ENCODE measurements at regions not wholly inside any gene's neighbourhood (a gene's known extent, or its start where the extent isn't known, plus 50 kb on each side); places are given as distances from the start of the nearest gene placed in this dataset.
A peak's percentile ranks its signal among the peaks of the same experiment; 100 is the strongest.

- intact Hi-C loops (cut with DNase I) = no loop called here
- Histone ChIP-seq H3K9me3 (no peaks in the 10 kb centered on the region), H3K27ac (no peak overlapping the region), H3K4me3 (no peak overlapping the region), H3K4me1 (no peaks in the 10 kb centered on the region), H3K27me3 (no peaks in the 10 kb centered on the region), H3K36me3 (no peaks in the 10 kb centered on the region)
- no peak for TF ChIP-seq CTCF (IDR thresholded peaks at IDR 0.05)
- no peak for DNase-seq
- no peak for ATAC-seq
Measured at GRCh38 chr4:156692016-156692415, 279.6 kb downstream of the PDGFC start.

- intact Hi-C loops (cut with DNase I) = no loop called here
- no peak overlapping the region for H3K27ac ChIP-seq
- no peaks in the 10 kb centered on the region for H3K36me3 ChIP-seq
- no peak for ATAC-seq
- H3K4me1 ChIP-seq = no peaks in the 10 kb centered on the region
- DNase-seq = peak in 2 of 4 donors; percentile 19 to 24
- H3K9me3 ChIP-seq = no peaks in the 10 kb centered on the region
- TF ChIP-seq CTCF (IDR thresholded peaks at IDR 0.05) = no peak
- H3K27me3 ChIP-seq = no peaks in the 10 kb centered on the region
- no peak overlapping the region for H3K4me3 ChIP-seq
Measured at GRCh38 chr4:156690572-156690971, 281.0 kb downstream of the PDGFC start.

- Histone ChIP-seq H3K9me3 (no peaks in the 10 kb centered on the region), H3K4me1 (no peaks in the 10 kb centered on the region), H3K4me3 (no peak overlapping the region), H3K36me3 (no peaks in the 10 kb centered on the region), H3K27me3 (no peaks in the 10 kb centered on the region), H3K27ac (no peak overlapping the region)
- ATAC-seq (no peak), DNase-seq (peak in 2 of 4 donors; percentile 46 to 51)
- TF ChIP-seq CTCF (IDR thresholded peaks at IDR 0.05) = no peak
- intact Hi-C loops (cut with DNase I) = no loop called here
Measured at GRCh38 chr4:156686120-156686519, 285.5 kb downstream of the PDGFC start.

- Histone ChIP-seq H3K36me3 (no peaks in the 10 kb centered on the region), H3K27me3 (no peaks in the 10 kb centered on the region), H3K4me3 (no peak overlapping the region), H3K27ac (no peak overlapping the region), H3K9me3 (no peaks in the 10 kb centered on the region), H3K4me1 (no peaks in the 10 kb centered on the region)
- ATAC-seq (no peak), DNase-seq (no peak)
- intact Hi-C loops (cut with DNase I) = no loop called here
- TF ChIP-seq CTCF (IDR thresholded peaks at IDR 0.05) = no peak
Measured at GRCh38 chr4:156685308-156685707, 286.3 kb downstream of the PDGFC start.

- no peak for TF ChIP-seq CTCF (IDR thresholded peaks at IDR 0.05)
- H3K36me3 ChIP-seq = no peaks in the 10 kb centered on the region
- H3K27me3 ChIP-seq = no peaks in the 10 kb centered on the region
- no peaks in the 10 kb centered on the region for H3K9me3 ChIP-seq
- H3K4me1 ChIP-seq = no peaks in the 10 kb centered on the region
- no peak overlapping the region for H3K4me3 ChIP-seq
- no peak for DNase-seq
- intact Hi-C loops (cut with DNase I) = no loop called here
- no peak overlapping the region for H3K27ac ChIP-seq
- ATAC-seq = no peak
Measured at GRCh38 chr4:156677656-156678055, 293.9 kb downstream of the PDGFC start.

Measured in left lung (tissue), 4 donors.